H9 (cell line): ENCODE measurements at regions not wholly inside any gene's neighbourhood (a gene's known extent, or its start where the extent isn't known, plus 50 kb on each side); places are given as distances from the start of the nearest gene placed in this dataset.

Source experiments
- DNase-seq: peaks from one replicate; pipeline ENCODE4 v3.0.0-alpha.2; 2017
- H2AFZ ChIP-seq: one replicate; pipeline ENCODE4 v1.6.1; 2013; ENCODE audit warnings: mild to moderate bottlenecking, low read length, control low read depth, moderate library complexity
- H2AK5ac ChIP-seq: 2 replicates; pipeline ENCODE4 v1.6.1; 2013; ENCODE audit warnings: low read length, control low read depth, mixed read lengths; ENCODE audit not compliant: insufficient read length
- H2BK120ac ChIP-seq: one replicate; pipeline ENCODE4 v1.6.1; 2013; ENCODE audit warnings: low read depth, mild to moderate bottlenecking, low read length, control low read depth, inconsistent platforms; ENCODE audit not compliant: poor library complexity, severe bottlenecking
- H2BK12ac ChIP-seq: 2 replicates; pipeline ENCODE4 v1.6.1; 2013; ENCODE audit warnings: low read length, control low read depth, mixed read lengths, low read depth; ENCODE audit not compliant: insufficient read length
- H2BK15ac ChIP-seq: 2 replicates; pipeline ENCODE4 v1.6.1; 2013; ENCODE audit warnings: low read depth, low read length, control low read depth
- H2BK20ac ChIP-seq: one replicate; pipeline ENCODE4 v1.6.1; 2013; ENCODE audit warnings: low read depth, mild to moderate bottlenecking, low read length, control low read depth, inconsistent platforms; ENCODE audit not compliant: poor library complexity, severe bottlenecking
- H2BK5ac ChIP-seq: 2 replicates; pipeline ENCODE4 v1.6.1; 2013; ENCODE audit warnings: low read length, control low read depth, mixed read lengths; ENCODE audit not compliant: insufficient read length
- H3K14ac ChIP-seq: 2 replicates; pipeline ENCODE4 v1.6.1; 2013; ENCODE audit warnings: low read length, control low read depth; ENCODE audit not compliant: insufficient read depth
- H3K18ac ChIP-seq: 2 replicates; pipeline ENCODE4 v1.6.1; 2013; ENCODE audit warnings: low read depth, mild to moderate bottlenecking, mixed read lengths, low read length, control low read depth; ENCODE audit not compliant: insufficient read length
- H3K23ac ChIP-seq: 2 replicates; pipeline ENCODE4 v1.6.1; 2013; ENCODE audit warnings: low read length, control low read depth, mixed read lengths, low read depth; ENCODE audit not compliant: insufficient read length
- H3K23me2 ChIP-seq: 2 replicates; pipeline ENCODE4 v1.6.1; 2013; ENCODE audit warnings: low read depth, mild to moderate bottlenecking, mixed read lengths, low read length, control low read depth; ENCODE audit not compliant: insufficient read length, poor library complexity, severe bottlenecking
- H3K27ac ChIP-seq: 2 replicates; pipeline ENCODE4 v1.5.1; 2013; ENCODE audit warnings: low read length, control low read depth, mixed read lengths, low read depth; ENCODE audit not compliant: insufficient read length
- H3K27me3 ChIP-seq: 2 replicates; pipeline ENCODE4 v1.6.1; 2013; ENCODE audit warnings: low read length, control low read depth, inconsistent platforms; ENCODE audit not compliant: insufficient read depth
- H3K4ac ChIP-seq: 2 replicates; pipeline ENCODE4 v1.6.1; 2013; ENCODE audit warnings: low read depth, mild to moderate bottlenecking, control low read depth, inconsistent platforms, low read length, moderate library complexity
- H3K4me1 ChIP-seq: 2 replicates; pipeline ENCODE4 v1.6.1; 2013; ENCODE audit warnings: low read length, control low read depth, inconsistent platforms; ENCODE audit not compliant: insufficient read depth
- H3K4me2 ChIP-seq: 2 replicates; pipeline ENCODE4 v1.6.1; 2013; ENCODE audit warnings: low read length, control low read depth, mixed read lengths; ENCODE audit not compliant: insufficient read length, insufficient read depth
- H3K56ac ChIP-seq: 2 replicates; pipeline ENCODE4 v1.6.1; 2013; ENCODE audit warnings: low read depth, mild to moderate bottlenecking, mixed read lengths, low read length, control low read depth; ENCODE audit not compliant: insufficient read length
- H3K79me1 ChIP-seq: 2 replicates; pipeline ENCODE4 v1.6.1; 2013; ENCODE audit warnings: low read depth, mild to moderate bottlenecking, moderate library complexity, low read length, control low read depth, inconsistent platforms; ENCODE audit not compliant: insufficient read depth, poor library complexity, severe bottlenecking
- H3K79me2 ChIP-seq: 2 replicates; pipeline ENCODE4 v1.6.1; 2013; ENCODE audit warnings: low read length, control low read depth, inconsistent platforms; ENCODE audit not compliant: insufficient read depth
- H3K9ac ChIP-seq: 2 replicates; pipeline ENCODE4 v1.6.1; 2013; ENCODE audit warnings: low read length, control low read depth, mixed read lengths; ENCODE audit not compliant: insufficient read length; ENCODE audit errors: extremely low read depth
- H3K9me3 ChIP-seq: one replicate; pipeline ENCODE4 v1.6.1; 2013; ENCODE audit warnings: low read depth, low read length, inconsistent platforms; ENCODE audit not compliant: control insufficient read depth
- H3T11ph ChIP-seq: one replicate; pipeline ENCODE4 v1.6.1; 2013; ENCODE audit warnings: mild to moderate bottlenecking, low read length, control low read depth, inconsistent platforms
- H4K20me1 ChIP-seq: one replicate; pipeline ENCODE4 v1.6.1; 2013; ENCODE audit not compliant: control insufficient read depth, insufficient read length, insufficient read depth
- H4K5ac ChIP-seq: 2 replicates; pipeline ENCODE4 v1.6.1; 2013; ENCODE audit warnings: low read depth, mild to moderate bottlenecking, mixed read lengths, low read length, control low read depth; ENCODE audit not compliant: insufficient read length
- H4K8ac ChIP-seq: replicated peaks from 2 replicates; pipeline ENCODE4 v1.6.1; 2013; ENCODE audit warnings: low read length, control low read depth, mixed read lengths, low read depth; ENCODE audit not compliant: insufficient read length
- H4K91ac ChIP-seq: 2 replicates; pipeline ENCODE4 v1.6.1; 2013; ENCODE audit warnings: low read depth, mild to moderate bottlenecking, moderate library complexity, mixed read lengths, low read length, control low read depth; ENCODE audit not compliant: insufficient read length
- H3K27ac Mint-ChIP-seq, 3 experiments: 2 replicates in 2 of 3; 3 replicates in 1 of 3; pipeline ENCODE4 v1.8.0; 2020 to 2021; ENCODE audit warnings: mixed read lengths in 3 of 3, mild to moderate bottlenecking in 1 of 3, moderate library complexity in 1 of 3
- H3K27me3 Mint-ChIP-seq: 2 replicates; pipeline ENCODE4 v1.8.0; 2021; ENCODE audit warnings: low read depth, mild to moderate bottlenecking, moderate library complexity, mixed read lengths
- H3K36me3 Mint-ChIP-seq, 3 experiments: 2 replicates in 2 of 3; 3 replicates in 1 of 3; pipeline ENCODE4 v1.8.0; 2020 to 2021; ENCODE audit warnings: low read depth in 3 of 3, mixed read lengths in 3 of 3; ENCODE audit not compliant: insufficient read depth in 1 of 3
- H3K4me1 Mint-ChIP-seq, 2 experiments: 2 replicates each; pipeline ENCODE4 v1.8.0; 2020; ENCODE audit warnings: mixed read lengths in 2 of 2
- H3K4me3 Mint-ChIP-seq, 2 experiments: 2 replicates in 1 of 2; 3 replicates in 1 of 2; pipeline ENCODE4 v1.8.0; 2020 to 2021; ENCODE audit warnings: mild to moderate bottlenecking in 2 of 2, mixed read lengths in 2 of 2, moderate library complexity in 1 of 2
- H3K9me3 Mint-ChIP-seq, 2 experiments: 2 replicates in 1 of 2; 3 replicates in 1 of 2; pipeline ENCODE4 v1.8.0; 2020; ENCODE audit warnings: mild to moderate bottlenecking in 2 of 2, mixed read lengths in 2 of 2, moderate library complexity in 1 of 2
- WGBS: extraction: QIAGEN DNeasy Blood & Tissue Kit; methylation state at CpG from one replicate; pipeline ENCODE4 v1.1.7; 2013; ENCODE audit warnings: missing lambda C conversion rate, low lambda C conversion rate, mixed read lengths; ENCODE audit not compliant: insufficient read length; ENCODE audit errors: extremely low coverage; 5-methylcytosine and 5-hydroxymethylcytosine counted together
- TF ChIP-seq, protein P1 (sequence below): fragments of 200-600 bp; sonication (generic); conservative IDR thresholded peaks from 3 replicates; pipeline ENCODE4 v1.8.0; 2021; ENCODE audit warnings: antibody characterized with exemption, mild to moderate bottlenecking

DNA sequence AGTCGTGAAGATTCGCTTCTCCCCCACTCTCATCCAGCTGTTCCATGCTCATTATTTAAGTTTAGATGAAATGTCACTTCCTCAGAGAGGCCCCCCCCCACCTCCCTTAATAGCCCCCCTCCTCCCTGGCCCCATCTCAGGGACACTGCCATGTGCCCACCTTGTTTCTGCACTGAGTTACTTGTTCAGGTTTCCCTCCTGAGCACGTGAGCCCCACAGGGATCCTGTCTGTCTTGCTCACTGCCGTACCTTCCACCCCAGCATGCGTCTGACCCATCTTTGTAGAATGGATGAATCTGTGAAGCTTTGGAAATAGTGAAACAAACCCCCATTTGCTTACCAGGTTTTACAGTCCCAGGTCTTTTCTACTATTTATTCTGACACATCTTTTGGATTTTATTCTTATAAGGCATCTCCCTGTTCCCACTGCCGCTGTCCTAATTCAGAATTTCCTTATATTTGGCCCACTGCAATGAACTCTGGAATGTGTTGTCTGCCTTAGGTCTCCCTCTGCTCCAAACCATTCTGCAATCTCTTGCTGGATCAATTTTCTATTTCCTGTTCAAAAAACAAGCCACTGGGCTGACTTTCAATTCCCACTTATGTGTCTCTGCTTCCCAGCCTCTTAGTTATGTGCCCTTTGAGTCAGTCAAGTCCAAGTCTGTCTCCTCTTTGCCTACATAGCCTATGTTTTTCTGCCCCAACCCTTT is 136.5 kb upstream of the ECI2 start:
- peaks cover 5% of the 10 kb centered on the region in 2 experiments; a peak in 3 of 4 replicates for H3K4me1 Mint-ChIP-seq

More for the DNA sequence above, 136.5 kb upstream of the ECI2 start:
- peaks cover 2% of the 10 kb centered on the region; the same call in 1 of the 2 replicates for H3K27me3 Mint-ChIP-seq
- no peaks in the 10 kb centered on the region; a peak in 2 of 5 replicates for H3K9me3 Mint-ChIP-seq
- no peak overlapping the region for H3K4me3 Mint-ChIP-seq
- Histone ChIP-seq H3K9ac (no peak overlapping the region), H2AK5ac (no peak overlapping the region), H3K79me2 (no peaks in the 10 kb centered on the region), H2BK12ac (no peak overlapping the region), H3K4me1 (no peaks in the 10 kb centered on the region), H2AFZ (no peak overlapping the region), H4K20me1 (no peaks in the 10 kb centered on the region), H3K56ac (no peak overlapping the region), H4K91ac (no peak overlapping the region), H3K18ac (no peak overlapping the region), H3K23ac (no peak overlapping the region), H2BK15ac (no peak overlapping the region), H4K8ac (no peak overlapping the region), H2BK5ac (no peak overlapping the region), H3K14ac (no peak overlapping the region), H3K27me3 (no peaks in the 10 kb centered on the region), H3K23me2 (no peaks in the 10 kb centered on the region), H2BK20ac (no peak overlapping the region), H4K5ac (no peak overlapping the region), H3K4me2 (no peak overlapping the region), H3K27ac (no peak overlapping the region), H3K4ac (no peak overlapping the region), H3T11ph (no peak overlapping the region), H3K9me3 (no peaks in the 10 kb centered on the region), H3K79me1 (no peaks in the 10 kb centered on the region), H2BK120ac (no peak overlapping the region)
- no peak overlapping the region for H3K27ac Mint-ChIP-seq
- no peak for DNase-seq
- TF ChIP-seq, protein P1, sequence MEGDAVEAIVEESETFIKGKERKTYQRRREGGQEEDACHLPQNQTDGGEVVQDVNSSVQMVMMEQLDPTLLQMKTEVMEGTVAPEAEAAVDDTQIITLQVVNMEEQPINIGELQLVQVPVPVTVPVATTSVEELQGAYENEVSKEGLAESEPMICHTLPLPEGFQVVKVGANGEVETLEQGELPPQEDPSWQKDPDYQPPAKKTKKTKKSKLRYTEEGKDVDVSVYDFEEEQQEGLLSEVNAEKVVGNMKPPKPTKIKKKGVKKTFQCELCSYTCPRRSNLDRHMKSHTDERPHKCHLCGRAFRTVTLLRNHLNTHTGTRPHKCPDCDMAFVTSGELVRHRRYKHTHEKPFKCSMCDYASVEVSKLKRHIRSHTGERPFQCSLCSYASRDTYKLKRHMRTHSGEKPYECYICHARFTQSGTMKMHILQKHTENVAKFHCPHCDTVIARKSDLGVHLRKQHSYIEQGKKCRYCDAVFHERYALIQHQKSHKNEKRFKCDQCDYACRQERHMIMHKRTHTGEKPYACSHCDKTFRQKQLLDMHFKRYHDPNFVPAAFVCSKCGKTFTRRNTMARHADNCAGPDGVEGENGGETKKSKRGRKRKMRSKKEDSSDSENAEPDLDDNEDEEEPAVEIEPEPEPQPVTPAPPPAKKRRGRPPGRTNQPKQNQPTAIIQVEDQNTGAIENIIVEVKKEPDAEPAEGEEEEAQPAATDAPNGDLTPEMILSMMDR = no peak
- no CpG with 5 or more reads among the region's 6 CpGs for WGBS
- H3K36me3 Mint-ChIP-seq = no peaks in the 10 kb centered on the region
